DOHH2 (cell line): ENCODE measurements at regions not wholly inside any gene's neighbourhood (a gene's known extent, or its start where the extent isn't known, plus 50 kb on each side); places are given as distances from the start of the nearest gene placed in this dataset.

Source experiments
- H3F3A ChIP-seq: fragments of 200-600 bp; sonication (generic), shearing (Covaris generic); 2 replicates; pipeline ENCODE4 v1.6.0; 2016; ENCODE audit warnings: antibody characterized with exemption, mild to moderate bottlenecking; ENCODE audit not compliant: control insufficient read depth, insufficient read depth
- H3K27ac ChIP-seq: fragments of 200-600 bp; sonication (generic); 2 replicates; pipeline ENCODE4 v1.5.1; 2014; ENCODE audit warnings: low read depth, mild to moderate bottlenecking, low read length, moderate library complexity
- H3K27me3 ChIP-seq: fragments of 200-600 bp; sonication (generic); 2 replicates; pipeline ENCODE4 v1.6.1; 2014; ENCODE audit warnings: mild to moderate bottlenecking, low read length, mixed read lengths; ENCODE audit not compliant: control insufficient read depth
- H3K36me3 ChIP-seq: fragments of 200-600 bp; sonication (generic); 2 replicates; pipeline ENCODE4 v1.6.1; 2014; ENCODE audit warnings: mild to moderate bottlenecking, low read length, moderate library complexity, mixed read lengths; ENCODE audit not compliant: control insufficient read depth
- H3K4me1 ChIP-seq: fragments of 200-600 bp; sonication (generic); 2 replicates; pipeline ENCODE4 v1.6.1; 2014; ENCODE audit warnings: mild to moderate bottlenecking, low read length, mixed read lengths; ENCODE audit not compliant: control insufficient read depth
- H3K4me2 ChIP-seq: fragments of 200-600 bp; sonication (generic); 2 replicates; pipeline ENCODE4 v1.6.0; 2014; ENCODE audit warnings: mild to moderate bottlenecking, low read length, moderate library complexity
- H3K4me3 ChIP-seq: fragments of 200-600 bp; sonication (generic); 2 replicates; pipeline ENCODE4 v1.5.1; 2014; ENCODE audit warnings: mild to moderate bottlenecking, low read length, mixed read lengths
- H3K79me2 ChIP-seq: fragments of 200-600 bp; sonication (generic); 2 replicates; pipeline ENCODE4 v1.6.1; 2014; ENCODE audit warnings: mild to moderate bottlenecking, low read length, mixed read lengths; ENCODE audit not compliant: control insufficient read depth
- H3K9me2 ChIP-seq: fragments of 200-600 bp; sonication (generic); replicated peaks from 2 replicates; pipeline ENCODE4 v1.6.1; 2014; ENCODE audit warnings: mild to moderate bottlenecking, low read length, mixed read lengths; ENCODE audit not compliant: control insufficient read depth
- H3K9me3 ChIP-seq: fragments of 200-600 bp; sonication (generic); 2 replicates; pipeline ENCODE4 v1.6.1; 2014; ENCODE audit warnings: antibody characterized with exemption, low read length, mixed read lengths; ENCODE audit not compliant: control insufficient read depth, insufficient read depth
- H4K20me1 ChIP-seq: fragments of 200-600 bp; sonication (generic); 2 replicates; pipeline ENCODE4 v1.6.0; 2014; ENCODE audit warnings: low read depth, mild to moderate bottlenecking, antibody characterized with exemption, low read length, moderate library complexity; ENCODE audit not compliant: control insufficient read depth, insufficient read depth
- EZH2phosphoT487 ChIP-seq: fragments of 200-600 bp; sonication (generic); IDR thresholded peaks from 2 replicates; pipeline ENCODE4 v1.6.1; 2017; ENCODE audit warnings: borderline replicate concordance, mild to moderate bottlenecking, antibody characterized with exemption, low read length, moderate library complexity, mixed read lengths
- TF ChIP-seq, protein P1 (sequence below): fragments of 200-600 bp; sonication (generic); IDR thresholded peaks from one replicate; pipeline ENCODE4 v1.5.1; 2014; ENCODE audit warnings: antibody characterized with exemption, mild to moderate bottlenecking, low read depth, low read length; ENCODE audit not compliant: poor library complexity, severe bottlenecking

DNA sequence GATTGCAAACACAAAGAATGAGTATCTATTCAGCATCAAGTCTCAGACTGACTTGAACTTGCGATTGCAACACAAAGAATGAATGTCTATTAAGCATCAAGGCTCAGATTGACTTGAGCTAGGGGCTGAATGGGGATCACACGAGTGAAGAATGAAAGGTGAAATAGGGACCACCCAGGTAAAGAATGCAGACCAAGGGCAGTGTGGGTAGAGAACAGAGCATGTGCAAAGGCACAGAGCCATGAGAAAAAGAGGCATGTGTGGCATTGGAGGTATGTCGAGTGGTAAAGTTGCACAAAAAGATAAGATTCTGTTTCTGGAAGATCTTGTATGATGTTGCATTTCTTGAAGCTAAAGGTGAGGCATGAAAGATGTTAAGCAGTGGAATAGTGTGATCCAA, 119.4 kb upstream of the GPR149 start:
- H3K36me3 ChIP-seq, result no peaks in the 10 kb centered on the region
- no peak overlapping the region for H3K4me2 ChIP-seq
- no peaks in the 10 kb centered on the region for H3K9me2 ChIP-seq
- H3K4me3 ChIP-seq, result no peak overlapping the region
- no peaks in the 10 kb centered on the region for H4K20me1 ChIP-seq
- H3K4me1 ChIP-seq, result no peaks in the 10 kb centered on the region
- H3F3A ChIP-seq, result no peaks in the 10 kb centered on the region
- no peak overlapping the region for H3K27ac ChIP-seq
- no peaks in the 10 kb centered on the region for H3K79me2 ChIP-seq
- H3K27me3 ChIP-seq, result no peaks in the 10 kb centered on the region
- TF ChIP-seq, protein P1, sequence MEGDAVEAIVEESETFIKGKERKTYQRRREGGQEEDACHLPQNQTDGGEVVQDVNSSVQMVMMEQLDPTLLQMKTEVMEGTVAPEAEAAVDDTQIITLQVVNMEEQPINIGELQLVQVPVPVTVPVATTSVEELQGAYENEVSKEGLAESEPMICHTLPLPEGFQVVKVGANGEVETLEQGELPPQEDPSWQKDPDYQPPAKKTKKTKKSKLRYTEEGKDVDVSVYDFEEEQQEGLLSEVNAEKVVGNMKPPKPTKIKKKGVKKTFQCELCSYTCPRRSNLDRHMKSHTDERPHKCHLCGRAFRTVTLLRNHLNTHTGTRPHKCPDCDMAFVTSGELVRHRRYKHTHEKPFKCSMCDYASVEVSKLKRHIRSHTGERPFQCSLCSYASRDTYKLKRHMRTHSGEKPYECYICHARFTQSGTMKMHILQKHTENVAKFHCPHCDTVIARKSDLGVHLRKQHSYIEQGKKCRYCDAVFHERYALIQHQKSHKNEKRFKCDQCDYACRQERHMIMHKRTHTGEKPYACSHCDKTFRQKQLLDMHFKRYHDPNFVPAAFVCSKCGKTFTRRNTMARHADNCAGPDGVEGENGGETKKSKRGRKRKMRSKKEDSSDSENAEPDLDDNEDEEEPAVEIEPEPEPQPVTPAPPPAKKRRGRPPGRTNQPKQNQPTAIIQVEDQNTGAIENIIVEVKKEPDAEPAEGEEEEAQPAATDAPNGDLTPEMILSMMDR, result no peak
- no peak for TF ChIP-seq EZH2phosphoT487
- no peaks in the 10 kb centered on the region for H3K9me3 ChIP-seq

DNA sequence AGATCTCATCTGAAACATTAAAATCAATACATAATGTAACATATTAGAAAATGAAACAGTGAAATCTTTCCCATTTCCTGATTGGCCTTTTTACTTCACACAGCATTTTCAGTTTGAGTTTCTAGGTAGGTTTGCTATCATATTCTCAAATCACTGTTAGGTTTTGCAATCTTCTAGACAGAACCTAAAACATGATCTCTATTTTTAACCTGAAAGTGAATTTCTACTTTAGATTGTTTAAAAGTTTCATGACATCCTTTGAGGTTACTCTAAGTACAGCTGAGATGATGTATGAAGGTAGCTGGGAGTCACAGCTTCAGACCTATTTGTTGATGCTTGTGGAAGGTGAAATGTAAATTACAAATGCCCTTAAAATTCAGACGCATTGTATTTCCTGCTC, 118.4 kb upstream of the GPR149 start:
- Histone ChIP-seq H3K4me1 (no peaks in the 10 kb centered on the region), H3F3A (no peaks in the 10 kb centered on the region), H3K4me2 (no peak overlapping the region), H3K79me2 (no peaks in the 10 kb centered on the region), H4K20me1 (no peaks in the 10 kb centered on the region), H3K27me3 (no peaks in the 10 kb centered on the region), H3K36me3 (no peaks in the 10 kb centered on the region), H3K9me2 (no peaks in the 10 kb centered on the region), H3K9me3 (no peaks in the 10 kb centered on the region), H3K27ac (no peak overlapping the region), H3K4me3 (no peak overlapping the region)
- no peak for TF ChIP-seq EZH2phosphoT487
- TF ChIP-seq, protein P1, result no peak

DNA sequence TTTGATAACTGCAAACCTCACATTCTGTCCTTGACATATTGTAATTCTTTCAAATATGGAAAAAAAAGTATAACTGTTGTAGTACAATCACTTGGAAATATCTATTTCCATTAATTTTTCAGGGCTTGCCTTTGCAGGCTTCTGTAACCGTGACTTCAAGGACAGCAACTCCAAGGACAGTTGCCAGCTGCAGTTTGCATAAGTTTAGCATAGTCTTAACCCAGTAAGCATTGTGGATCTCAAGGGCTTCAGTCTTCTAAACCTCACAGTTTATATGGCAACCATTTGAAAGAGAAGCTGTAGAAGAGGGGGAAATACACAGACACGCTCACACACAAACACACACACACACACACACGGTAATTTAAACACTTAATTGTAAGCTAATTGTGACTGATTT, 112.8 kb upstream of the GPR149 start:
- Histone ChIP-seq H3K36me3 (no peaks in the 10 kb centered on the region), H3K9me2 (no peaks in the 10 kb centered on the region), H3K4me2 (no peak overlapping the region), H3K4me1 (no peaks in the 10 kb centered on the region), H3K79me2 (no peaks in the 10 kb centered on the region), H3K27ac (no peak overlapping the region), H3K27me3 (no peaks in the 10 kb centered on the region), H3F3A (no peaks in the 10 kb centered on the region), H4K20me1 (no peaks in the 10 kb centered on the region), H3K4me3 (no peak overlapping the region), H3K9me3 (no peaks in the 10 kb centered on the region)
- TF ChIP-seq, protein P1, result no peak
- no peak for TF ChIP-seq EZH2phosphoT487
